Lower lobe of right lung (tissue), 2 donors: ENCODE measurements at regions not wholly inside any gene's neighbourhood (a gene's known extent, or its start where the extent isn't known, plus 50 kb on each side); places are given as distances from the start of the nearest gene placed in this dataset.
A peak's percentile ranks its signal among the peaks of the same experiment; 100 is the strongest.

Experiments used
- ATAC-seq, 2 donors: fragments of 200-7000 bp; cut with Tn5 transposase; one replicate each; pipeline ENCODE4 v1.9.1; 2020 to 2022; ENCODE audit warnings: mild to moderate bottlenecking in 2 of 2, moderate library complexity in 2 of 2
- DNase-seq: peaks from one replicate; pipeline ENCODE4 v3.0.0-alpha.2; 2020
- H3K27ac ChIP-seq: fragments of 200-600 bp; one replicate; pipeline ENCODE4 v1.8.0; 2022
- H3K27me3 ChIP-seq: fragments of 200-600 bp; one replicate; pipeline ENCODE4 v1.8.0; 2022; ENCODE audit warnings: low read depth
- H3K36me3 ChIP-seq: fragments of 200-600 bp; one replicate; pipeline ENCODE4 v1.8.0; 2022; ENCODE audit warnings: mild to moderate bottlenecking
- H3K4me1 ChIP-seq: fragments of 200-600 bp; one replicate; pipeline ENCODE4 v1.8.0; 2022
- H3K4me3 ChIP-seq: fragments of 200-600 bp; one replicate; pipeline ENCODE4 v1.8.0; 2022; ENCODE audit warnings: mild to moderate bottlenecking
- H3K9me3 ChIP-seq: fragments of 200-600 bp; one replicate; pipeline ENCODE4 v1.8.0; 2022
- intact Hi-C: fragments of 100-400 bp; cut with DNase I; formaldehyde crosslinking; loops from one replicate; pipeline ENCODE4 v1.11.0; 2022
- TF ChIP-seq, protein P1 (sequence below): fragments of 200-600 bp; IDR thresholded peaks from one replicate; pipeline ENCODE4 v1.8.0; 2022; ENCODE audit warnings: antibody characterized with exemption, mild to moderate bottlenecking
- donor health status: DM: no; HTN: yes; CAD: no; lungs with severe emphysema.

DNA sequence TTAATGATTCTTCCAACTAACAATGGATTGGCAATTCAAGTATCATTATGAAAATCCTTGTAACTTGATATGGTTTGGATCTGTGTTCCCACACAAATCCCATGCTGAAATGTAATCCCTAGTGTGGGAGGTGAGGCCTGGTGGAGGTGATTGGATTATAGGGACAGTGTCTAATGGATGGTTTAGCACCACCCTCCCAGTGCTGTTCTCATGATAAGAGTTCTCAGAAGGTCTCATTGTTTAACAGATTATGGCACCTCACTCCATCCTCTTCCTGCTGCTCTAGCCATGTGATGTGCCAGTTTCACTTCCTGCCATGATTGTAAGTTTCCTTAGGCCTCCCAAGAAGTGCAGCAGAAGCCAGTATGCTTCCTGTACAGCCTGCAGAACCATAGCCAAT is 1116.2 kb upstream of the EDIL3 start:
- ATAC-seq (no peak), DNase-seq (no peak)
- intact Hi-C loops = no loop called here
- Histone ChIP-seq H3K27me3 (no peaks in the 10 kb centered on the region), H3K36me3 (no peaks in the 10 kb centered on the region), H3K4me3 (no peak overlapping the region), H3K4me1 (no peaks in the 10 kb centered on the region), H3K9me3 (no peaks in the 10 kb centered on the region), H3K27ac (no peak overlapping the region)
- TF ChIP-seq, protein P1, sequence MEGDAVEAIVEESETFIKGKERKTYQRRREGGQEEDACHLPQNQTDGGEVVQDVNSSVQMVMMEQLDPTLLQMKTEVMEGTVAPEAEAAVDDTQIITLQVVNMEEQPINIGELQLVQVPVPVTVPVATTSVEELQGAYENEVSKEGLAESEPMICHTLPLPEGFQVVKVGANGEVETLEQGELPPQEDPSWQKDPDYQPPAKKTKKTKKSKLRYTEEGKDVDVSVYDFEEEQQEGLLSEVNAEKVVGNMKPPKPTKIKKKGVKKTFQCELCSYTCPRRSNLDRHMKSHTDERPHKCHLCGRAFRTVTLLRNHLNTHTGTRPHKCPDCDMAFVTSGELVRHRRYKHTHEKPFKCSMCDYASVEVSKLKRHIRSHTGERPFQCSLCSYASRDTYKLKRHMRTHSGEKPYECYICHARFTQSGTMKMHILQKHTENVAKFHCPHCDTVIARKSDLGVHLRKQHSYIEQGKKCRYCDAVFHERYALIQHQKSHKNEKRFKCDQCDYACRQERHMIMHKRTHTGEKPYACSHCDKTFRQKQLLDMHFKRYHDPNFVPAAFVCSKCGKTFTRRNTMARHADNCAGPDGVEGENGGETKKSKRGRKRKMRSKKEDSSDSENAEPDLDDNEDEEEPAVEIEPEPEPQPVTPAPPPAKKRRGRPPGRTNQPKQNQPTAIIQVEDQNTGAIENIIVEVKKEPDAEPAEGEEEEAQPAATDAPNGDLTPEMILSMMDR = no peak

GRCh38 chr5:85512896-85513295 is 1104.8 kb upstream of the COX7C start:
- TF ChIP-seq, protein P1 = no peak

GRCh38 chr5:85515588-85515987 is 1102.2 kb upstream of the COX7C start:
- H3K9me3 ChIP-seq = no peaks in the 10 kb centered on the region
- no peaks in the 10 kb centered on the region for H3K27me3 ChIP-seq
- intact Hi-C loops = no loop called here
- DNase-seq (no peak), ATAC-seq (no peak)
- TF ChIP-seq, protein P1 = no peak
- no peaks in the 10 kb centered on the region for H3K4me1 ChIP-seq
- no peak overlapping the region for H3K27ac ChIP-seq
- no peak overlapping the region for H3K4me3 ChIP-seq
- H3K36me3 ChIP-seq = no peaks in the 10 kb centered on the region

More at GRCh38 chr5:85512896-85513295, 1104.8 kb upstream of the COX7C start:
- Histone ChIP-seq H3K4me3 (no peak overlapping the region), H3K36me3 (no peaks in the 10 kb centered on the region), H3K9me3 (no peaks in the 10 kb centered on the region), H3K4me1 (no peaks in the 10 kb centered on the region), H3K27ac (no peak overlapping the region), H3K27me3 (no peaks in the 10 kb centered on the region)
- DNase-seq (peak; percentile 20), ATAC-seq (no peak)
- intact Hi-C loops = no loop called here

GRCh38 chr5:85517386-85517785 is 1100.4 kb upstream of the COX7C start:
- Histone ChIP-seq H3K4me3 (no peak overlapping the region), H3K9me3 (no peaks in the 10 kb centered on the region), H3K4me1 (no peaks in the 10 kb centered on the region), H3K36me3 (no peaks in the 10 kb centered on the region), H3K27me3 (no peaks in the 10 kb centered on the region), H3K27ac (no peak overlapping the region)
- intact Hi-C loops = no loop called here
- TF ChIP-seq, protein P1 = no peak
- no peak for ATAC-seq
- no peak for DNase-seq

DNA sequence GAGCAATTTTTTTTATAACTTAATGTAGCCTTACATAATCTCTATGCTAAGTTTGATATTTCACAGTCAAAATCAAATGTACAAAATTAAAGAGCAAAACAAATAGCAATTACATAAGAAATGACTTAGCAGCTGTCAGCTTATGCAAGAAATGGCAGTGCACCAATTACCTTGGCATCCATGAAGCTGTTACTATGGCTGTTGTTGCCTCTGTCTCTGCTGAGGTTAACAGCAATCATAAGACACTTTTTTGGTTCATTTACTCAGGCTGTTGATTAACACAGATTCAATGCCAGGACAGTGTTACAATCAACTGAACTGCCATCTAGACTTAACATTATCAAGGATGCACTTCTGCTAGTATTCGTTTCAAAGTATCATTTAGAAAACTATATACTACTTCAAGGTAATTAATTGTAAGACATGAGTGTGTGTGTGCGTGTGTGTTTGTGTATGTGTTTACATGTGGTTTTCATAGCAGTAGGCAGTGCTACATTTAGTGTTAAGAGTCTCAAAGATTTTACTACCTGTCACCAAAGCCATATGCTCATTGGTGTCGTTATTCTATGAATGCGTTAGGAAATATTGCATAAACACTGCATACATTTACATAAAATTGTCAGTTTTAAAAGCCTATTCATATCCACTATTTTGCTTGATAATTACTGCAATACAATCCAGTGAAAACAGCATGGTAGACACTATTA is 1084.2 kb upstream of the COX7C start:
- Histone ChIP-seq H3K9me3 (no peaks in the 10 kb centered on the region), H3K36me3 (no peaks in the 10 kb centered on the region), H3K4me1 (no peaks in the 10 kb centered on the region), H3K4me3 (no peak overlapping the region), H3K27me3 (no peaks in the 10 kb centered on the region), H3K27ac (no peak overlapping the region)
- peak in 1 of 2 donors; percentile 37 for ATAC-seq
- intact Hi-C loops = no loop called here
- DNase-seq = no peak
- TF ChIP-seq, protein P1 = no peak
